ENCODE measurements at regions not wholly inside any gene's neighbourhood (a gene's known extent, or its start where the extent isn't known, plus 50 kb on each side); places are given as distances from the start of the nearest gene placed in this dataset.

- no peaks in the 10 kb centered on the region for H3K4me1 ChIP-seq (ENCODE audit: control insufficient read depth, extremely low read depth, insufficient read depth, low read length)
- no peak overlapping the region for H3K4me2 ChIP-seq (ENCODE audit: insufficient read depth, low read length)
- dilution Hi-C loops (cut with MboI; ENCODE audit: extremely low pct_ligation_motif_present, low sequenced_read_pairs) (no loop called here), intact Hi-C loops (cut with micrococcal nuclease) (no loop called here)
- no peak overlapping the region for H3K4me3 ChIP-seq (replicated peaks in 1 of 3; ENCODE audit: insufficient read depth in 1 of 3, low read depth in 1 of 3, low read length in 3 of 3)
- no peaks in the 10 kb centered on the region for H3K9me1 ChIP-seq (replicated peaks; ENCODE audit: control insufficient read depth, extremely low read depth, insufficient read depth, low read length)
- no peak for DNase-seq (ENCODE audit: low read depth, low spot score)
- FAIRE-seq, result no peak
- H4K20me1 ChIP-seq (replicated peaks; ENCODE audit: control insufficient read depth, extremely low read depth, insufficient read depth, low read length), result no peaks in the 10 kb centered on the region
- ChIA-PET CTCF (no interaction called here), POLR2A (no interaction called here)
- no peak overlapping the region for H3K9ac ChIP-seq (replicated peaks; ENCODE audit: extremely low read depth, insufficient read depth, low read length)
- peaks cover 5% of the 10 kb centered on the region for H3K9me3 ChIP-seq (replicated peaks; ENCODE audit: control insufficient read depth, insufficient read depth, low read length)
- TF ChIP-seq FOS (IDR thresholded peaks at IDR 0.05; ENCODE audit: borderline replicate concordance, insufficient read depth, low read length) (no peak), POLR2A (IDR thresholded peaks at IDR 0.05; ENCODE audit: low read depth, low read length) (no peak), CTCF (IDR thresholded peaks at IDR 0.05; ENCODE audit: extremely low read depth in 1 of 2, insufficient read depth in 1 of 2, low read depth in 1 of 2, low read length in 2 of 2) (no peak), GATA2 (IDR thresholded peaks at IDR 0.05; ENCODE audit: insufficient read depth, insufficient read length, low read depth, low read length) (no peak), POLR2AphosphoS5 (IDR thresholded peaks at IDR 0.05; ENCODE audit: insufficient read depth, low read depth, low read length) (no peak), JUN (IDR thresholded peaks at IDR 0.05; ENCODE audit: borderline replicate concordance, insufficient read depth, insufficient read length, low read depth) (no peak), EZH2 (IDR thresholded peaks at IDR 0.05; ENCODE audit: borderline replicate concordance, low read depth, low read length, severe bottlenecking) (no peak), MYC (IDR thresholded peaks at IDR 0.05; ENCODE audit: low read depth, low read length) (no peak), MAX (IDR thresholded peaks at IDR 0.05; ENCODE audit: insufficient read depth, insufficient read length) (no peak)
- H3K36me3 ChIP-seq (ENCODE audit: control insufficient read depth in 2 of 2, extremely low read depth in 1 of 2, insufficient read depth in 2 of 2, low read length in 2 of 2), result no peaks in the 10 kb centered on the region
- no peaks in the 10 kb centered on the region for H3K79me2 ChIP-seq (ENCODE audit: control insufficient read depth, insufficient read depth, low read length)
- no peak overlapping the region for H3K27ac ChIP-seq (ENCODE audit: insufficient read depth, low read depth, low read length)
- H3K27me3 ChIP-seq (ENCODE audit: control insufficient read depth in 2 of 2, insufficient read depth in 2 of 2, low read length in 2 of 2), result no peaks in the 10 kb centered on the region
- H2AFZ ChIP-seq (ENCODE audit: low read depth, low read length), result no peak overlapping the region
- BruUV-seq (replicated peaks), result no TSS peak
Measured at GRCh38 chr3:163364717-163365116, 1713.6 kb downstream of the SI start.

Measured in endothelial cell of umbilical vein (primary cell).